ENCODE measurements at regions not wholly inside any gene's neighbourhood (a gene's known extent, or its start where the extent isn't known, plus 50 kb on each side); places are given as distances from the start of the nearest gene placed in this dataset.

DNA sequence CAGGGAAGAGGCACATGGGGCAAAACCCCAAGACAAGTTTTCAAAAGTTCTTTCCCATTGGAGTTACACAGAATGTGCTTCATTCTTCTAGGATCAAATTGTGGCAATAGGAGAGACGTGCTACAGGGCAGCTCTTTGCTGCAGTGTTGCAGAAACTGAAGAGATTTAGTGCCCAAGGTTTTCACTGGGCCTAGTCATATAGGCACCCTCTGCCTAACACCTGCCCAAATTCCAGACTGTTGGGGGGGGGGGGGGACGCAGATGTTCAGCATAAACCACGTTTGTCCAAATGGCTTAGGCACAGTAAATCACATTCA is 346.8 kb upstream of the ZNF717 start (continued):
- TF ChIP-seq, protein P1, sequence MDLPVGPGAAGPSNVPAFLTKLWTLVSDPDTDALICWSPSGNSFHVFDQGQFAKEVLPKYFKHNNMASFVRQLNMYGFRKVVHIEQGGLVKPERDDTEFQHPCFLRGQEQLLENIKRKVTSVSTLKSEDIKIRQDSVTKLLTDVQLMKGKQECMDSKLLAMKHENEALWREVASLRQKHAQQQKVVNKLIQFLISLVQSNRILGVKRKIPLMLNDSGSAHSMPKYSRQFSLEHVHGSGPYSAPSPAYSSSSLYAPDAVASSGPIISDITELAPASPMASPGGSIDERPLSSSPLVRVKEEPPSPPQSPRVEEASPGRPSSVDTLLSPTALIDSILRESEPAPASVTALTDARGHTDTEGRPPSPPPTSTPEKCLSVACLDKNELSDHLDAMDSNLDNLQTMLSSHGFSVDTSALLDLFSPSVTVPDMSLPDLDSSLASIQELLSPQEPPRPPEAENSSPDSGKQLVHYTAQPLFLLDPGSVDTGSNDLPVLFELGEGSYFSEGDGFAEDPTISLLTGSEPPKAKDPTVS (IDR thresholded peaks at IDR 0.05; ENCODE audit: low read depth, low read length), result no peak

DNA sequence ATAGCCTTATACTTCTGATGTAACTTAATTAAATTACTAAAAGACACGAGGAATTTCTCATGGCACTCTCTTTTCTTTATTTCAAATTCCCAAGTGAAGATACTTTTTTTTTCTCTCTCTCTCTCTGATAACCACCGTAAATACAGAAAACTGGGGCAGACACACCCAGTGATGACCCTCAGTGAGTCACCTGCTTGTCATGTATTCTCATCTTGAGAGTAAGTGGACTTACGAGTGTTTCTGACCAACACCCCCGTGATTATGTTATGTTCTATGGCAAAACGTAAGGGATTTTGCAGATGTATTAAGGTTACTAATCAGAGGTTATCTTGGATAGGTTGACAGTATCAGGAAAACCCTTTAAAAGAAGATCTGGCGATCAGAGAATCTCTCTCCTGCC is 348.8 kb upstream of the ZNF717 start:
- Histone ChIP-seq H2AFZ (ENCODE audit: control insufficient read depth, low read depth, low read length) (no peak overlapping the region), H3K9ac (ENCODE audit: control insufficient read depth, insufficient read depth, low read length) (no peak overlapping the region), H3K4me3 (no peak overlapping the region), H3K79me2 (ENCODE audit: control insufficient read depth, insufficient read depth, low read length) (no peaks in the 10 kb centered on the region), H3K4me2 (ENCODE audit: control insufficient read depth, insufficient read depth) (no peak overlapping the region), H3K36me3 (ENCODE audit: control insufficient read depth in 2 of 2, insufficient read depth in 2 of 2, low read length in 1 of 2) (no peaks in the 10 kb centered on the region), H4K20me1 (ENCODE audit: control insufficient read depth, insufficient read depth) (no peaks in the 10 kb centered on the region), H3K27me3 (replicated peaks in 1 of 2; ENCODE audit: control insufficient read depth in 2 of 2, insufficient read depth in 2 of 2, low read length in 1 of 2) (no peaks in the 10 kb centered on the region), H3K27ac (ENCODE audit: control insufficient read depth, insufficient read depth) (no peak overlapping the region), H3K4me1 (ENCODE audit: control insufficient read depth, insufficient read depth, low read length) (no peaks in the 10 kb centered on the region), H3K9me3 (replicated peaks; ENCODE audit: control insufficient read depth, insufficient read depth, low read length) (no peaks in the 10 kb centered on the region)
- intact Hi-C loops (cut with micrococcal nuclease; ENCODE audit: unreplicated experiment) (no loop called here), in situ Hi-C loops (cut with MboI) (no loop called here)
- POLR2A ChIA-PET, result no interaction called here
- DNase-seq (ENCODE audit: low read depth, low spot score) (no peak), FAIRE-seq (no peak), ATAC-seq (no peak)
- RAD21 ChIA-PET (ENCODE audit: unreplicated experiment), result no interaction called here
- CTCF ChIA-PET, result no interaction called here
- TF ChIP-seq, protein P2, sequence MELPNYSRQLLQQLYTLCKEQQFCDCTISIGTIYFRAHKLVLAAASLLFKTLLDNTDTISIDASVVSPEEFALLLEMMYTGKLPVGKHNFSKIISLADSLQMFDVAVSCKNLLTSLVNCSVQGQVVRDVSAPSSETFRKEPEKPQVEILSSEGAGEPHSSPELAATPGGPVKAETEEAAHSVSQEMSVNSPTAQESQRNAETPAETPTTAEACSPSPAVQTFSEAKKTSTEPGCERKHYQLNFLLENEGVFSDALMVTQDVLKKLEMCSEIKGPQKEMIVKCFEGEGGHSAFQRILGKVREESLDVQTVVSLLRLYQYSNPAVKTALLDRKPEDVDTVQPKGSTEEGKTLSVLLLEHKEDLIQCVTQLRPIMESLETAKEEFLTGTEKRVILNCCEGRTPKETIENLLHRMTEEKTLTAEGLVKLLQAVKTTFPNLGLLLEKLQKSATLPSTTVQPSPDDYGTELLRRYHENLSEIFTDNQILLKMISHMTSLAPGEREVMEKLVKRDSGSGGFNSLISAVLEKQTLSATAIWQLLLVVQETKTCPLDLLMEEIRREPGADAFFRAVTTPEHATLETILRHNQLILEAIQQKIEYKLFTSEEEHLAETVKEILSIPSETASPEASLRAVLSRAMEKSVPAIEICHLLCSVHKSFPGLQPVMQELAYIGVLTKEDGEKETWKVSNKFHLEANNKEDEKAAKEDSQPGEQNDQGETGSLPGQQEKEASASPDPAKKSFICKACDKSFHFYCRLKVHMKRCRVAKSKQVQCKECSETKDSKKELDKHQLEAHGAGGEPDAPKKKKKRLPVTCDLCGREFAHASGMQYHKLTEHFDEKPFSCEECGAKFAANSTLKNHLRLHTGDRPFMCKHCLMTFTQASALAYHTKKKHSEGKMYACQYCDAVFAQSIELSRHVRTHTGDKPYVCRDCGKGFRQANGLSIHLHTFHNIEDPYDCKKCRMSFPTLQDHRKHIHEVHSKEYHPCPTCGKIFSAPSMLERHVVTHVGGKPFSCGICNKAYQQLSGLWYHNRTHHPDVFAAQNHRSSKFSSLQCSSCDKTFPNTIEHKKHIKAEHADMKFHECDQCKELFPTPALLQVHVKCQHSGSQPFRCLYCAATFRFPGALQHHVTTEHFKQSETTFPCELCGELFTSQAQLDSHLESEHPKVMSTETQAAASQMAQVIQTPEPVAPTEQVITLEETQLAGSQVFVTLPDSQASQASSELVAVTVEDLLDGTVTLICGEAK (IDR thresholded peaks at IDR 0.05; ENCODE audit: borderline replicate concordance), result no peak
- TF ChIP-seq, protein P3, sequence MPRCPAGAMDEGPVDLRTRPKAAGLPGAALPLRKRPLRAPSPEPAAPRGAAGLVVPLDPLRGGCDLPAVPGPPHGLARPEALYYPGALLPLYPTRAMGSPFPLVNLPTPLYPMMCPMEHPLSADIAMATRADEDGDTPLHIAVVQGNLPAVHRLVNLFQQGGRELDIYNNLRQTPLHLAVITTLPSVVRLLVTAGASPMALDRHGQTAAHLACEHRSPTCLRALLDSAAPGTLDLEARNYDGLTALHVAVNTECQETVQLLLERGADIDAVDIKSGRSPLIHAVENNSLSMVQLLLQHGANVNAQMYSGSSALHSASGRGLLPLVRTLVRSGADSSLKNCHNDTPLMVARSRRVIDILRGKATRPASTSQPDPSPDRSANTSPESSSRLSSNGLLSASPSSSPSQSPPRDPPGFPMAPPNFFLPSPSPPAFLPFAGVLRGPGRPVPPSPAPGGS (IDR thresholded peaks at IDR 0.05; ENCODE audit: borderline replicate concordance, insufficient read depth, low read depth, low read length, poor library complexity, severe bottlenecking), result no peak
- SMC1A ChIA-PET (ENCODE audit: uncharacterized antibody, unreplicated experiment), result no interaction called here
- no TSS peak for BruUV-seq (replicated peaks)
- WGBS (ENCODE audit: insufficient coverage, insufficient replicate concordance, low lambda C conversion rate, missing lambda C conversion rate), result 5% methylated on average over 6 of the region's 6 CpGs
